GM18909 (cell line): ENCODE measurements at regions not wholly inside any gene's neighbourhood (a gene's known extent, or its start where the extent isn't known, plus 50 kb on each side); places are given as distances from the start of the nearest gene placed in this dataset.

Source experiments
- ATAC-seq: cut with Tn5 transposase; IDR thresholded peaks from one replicate; pipeline ENCODE4 v1.9.1; 2021; ENCODE audit warnings: mild to moderate bottlenecking; ENCODE audit not compliant: unreplicated experiment, poor library complexity

GRCh38 chr17:70825321-70826125 is 656.2 kb downstream of the KCNJ2 start:
- ATAC-seq = no peak

- no peak for ATAC-seq
These were observed 660.5 kb downstream of the KCNJ2 start for GRCh38 chr17:70829876-70830275.

- no peak for ATAC-seq
These were observed 664.7 kb downstream of the KCNJ2 start for GRCh38 chr17:70834039-70834438.

GRCh38 chr17:70848785-70849184 is 679.5 kb downstream of the KCNJ2 start:
- no peak for ATAC-seq

- ATAC-seq = no peak
These were observed 686.2 kb downstream of the KCNJ2 start for GRCh38 chr17:70855401-70856054.

- no peak for ATAC-seq
These were observed 688.0 kb downstream of the KCNJ2 start for GRCh38 chr17:70857351-70857750.

- no peak for ATAC-seq
These were observed 690.5 kb downstream of the KCNJ2 start for GRCh38 chr17:70859829-70860228.

GRCh38 chr17:70862295-70862694 is 693.0 kb downstream of the KCNJ2 start:
- no peak for ATAC-seq

- no peak for ATAC-seq
These were observed 694.3 kb downstream of the KCNJ2 start for GRCh38 chr17:70863436-70864248.

GRCh38 chr17:70865993-70866804 is 696.9 kb downstream of the KCNJ2 start:
- ATAC-seq = no peak

- no peak for ATAC-seq
These were observed 698.8 kb downstream of the KCNJ2 start for GRCh38 chr17:70868149-70868548.

GRCh38 chr17:70869402-70870085 is 700.2 kb downstream of the KCNJ2 start:
- ATAC-seq = no peak

GRCh38 chr17:70871180-70871818 is 702.0 kb downstream of the KCNJ2 start:
- ATAC-seq = no peak

- ATAC-seq = no peak
These were observed 702.8 kb downstream of the KCNJ2 start for GRCh38 chr17:70872103-70872502.

- ATAC-seq = no peak
These were observed 706.5 kb downstream of the KCNJ2 start for GRCh38 chr17:70875729-70876310.

- ATAC-seq = no peak
These were observed 709.5 kb downstream of the KCNJ2 start for GRCh38 chr17:70878879-70879278.

- ATAC-seq = no peak
These were observed 710.1 kb downstream of the KCNJ2 start for GRCh38 chr17:70879401-70879800.

- no peak for ATAC-seq
These were observed 711.8 kb downstream of the KCNJ2 start for GRCh38 chr17:70881093-70881492.

- no peak for ATAC-seq
These were observed 713.2 kb downstream of the KCNJ2 start for GRCh38 chr17:70882504-70882903.
